GM12873 (cell line): ENCODE measurements at regions not wholly inside any gene's neighbourhood (a gene's known extent, or its start where the extent isn't known, plus 50 kb on each side); places are given as distances from the start of the nearest gene placed in this dataset.

ENCODE experiments used
- TF ChIP-seq, protein P1 (sequence below): IDR thresholded peaks from 2 replicates; pipeline ENCODE4 v1.5.1; 2012; ENCODE audit warnings: low read depth, mild to moderate bottlenecking, moderate library complexity, low read length, control low read depth; ENCODE audit not compliant: insufficient read depth; ENCODE audit errors: missing control alignments

DNA sequence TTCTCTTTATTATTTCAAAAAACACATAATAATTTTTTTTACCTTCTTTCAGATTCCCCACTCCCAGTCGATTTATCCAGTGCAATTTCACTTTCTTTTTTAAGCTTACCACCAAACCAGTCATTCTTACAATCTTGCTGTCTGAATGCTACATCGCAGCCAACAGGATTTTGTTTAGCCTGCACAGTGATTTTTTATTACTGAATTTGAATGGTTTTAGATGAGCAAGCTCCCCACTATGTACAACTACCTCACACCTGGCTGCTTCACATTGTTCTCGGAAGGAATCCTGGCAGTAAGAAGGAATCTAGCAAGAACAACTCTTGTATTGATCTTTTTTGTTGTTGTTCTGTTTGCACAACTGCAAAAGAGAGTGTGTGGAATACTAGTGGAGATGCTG, 668.1 kb upstream of the WWC1 start:
- TF ChIP-seq, protein P1, sequence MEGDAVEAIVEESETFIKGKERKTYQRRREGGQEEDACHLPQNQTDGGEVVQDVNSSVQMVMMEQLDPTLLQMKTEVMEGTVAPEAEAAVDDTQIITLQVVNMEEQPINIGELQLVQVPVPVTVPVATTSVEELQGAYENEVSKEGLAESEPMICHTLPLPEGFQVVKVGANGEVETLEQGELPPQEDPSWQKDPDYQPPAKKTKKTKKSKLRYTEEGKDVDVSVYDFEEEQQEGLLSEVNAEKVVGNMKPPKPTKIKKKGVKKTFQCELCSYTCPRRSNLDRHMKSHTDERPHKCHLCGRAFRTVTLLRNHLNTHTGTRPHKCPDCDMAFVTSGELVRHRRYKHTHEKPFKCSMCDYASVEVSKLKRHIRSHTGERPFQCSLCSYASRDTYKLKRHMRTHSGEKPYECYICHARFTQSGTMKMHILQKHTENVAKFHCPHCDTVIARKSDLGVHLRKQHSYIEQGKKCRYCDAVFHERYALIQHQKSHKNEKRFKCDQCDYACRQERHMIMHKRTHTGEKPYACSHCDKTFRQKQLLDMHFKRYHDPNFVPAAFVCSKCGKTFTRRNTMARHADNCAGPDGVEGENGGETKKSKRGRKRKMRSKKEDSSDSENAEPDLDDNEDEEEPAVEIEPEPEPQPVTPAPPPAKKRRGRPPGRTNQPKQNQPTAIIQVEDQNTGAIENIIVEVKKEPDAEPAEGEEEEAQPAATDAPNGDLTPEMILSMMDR = no peak

DNA sequence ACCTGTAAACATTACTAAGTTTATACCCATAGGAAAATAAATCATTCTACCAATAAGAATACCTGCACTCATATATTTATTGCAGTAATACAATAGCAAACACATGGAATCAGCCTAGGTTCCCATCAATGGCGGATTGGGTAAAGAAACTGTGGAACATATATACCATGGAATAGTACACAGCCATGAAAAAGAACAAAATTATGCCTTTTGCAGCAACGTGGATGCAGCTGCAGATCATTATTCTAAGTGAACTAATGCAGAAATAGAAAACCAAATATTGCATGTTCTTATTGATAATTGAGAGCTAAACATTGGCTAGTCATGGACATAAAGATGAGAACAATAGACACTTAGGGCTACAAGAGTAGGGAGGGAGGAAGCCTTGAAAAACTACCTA, 667.4 kb upstream of the WWC1 start:
- TF ChIP-seq, protein P1 = no peak

DNA sequence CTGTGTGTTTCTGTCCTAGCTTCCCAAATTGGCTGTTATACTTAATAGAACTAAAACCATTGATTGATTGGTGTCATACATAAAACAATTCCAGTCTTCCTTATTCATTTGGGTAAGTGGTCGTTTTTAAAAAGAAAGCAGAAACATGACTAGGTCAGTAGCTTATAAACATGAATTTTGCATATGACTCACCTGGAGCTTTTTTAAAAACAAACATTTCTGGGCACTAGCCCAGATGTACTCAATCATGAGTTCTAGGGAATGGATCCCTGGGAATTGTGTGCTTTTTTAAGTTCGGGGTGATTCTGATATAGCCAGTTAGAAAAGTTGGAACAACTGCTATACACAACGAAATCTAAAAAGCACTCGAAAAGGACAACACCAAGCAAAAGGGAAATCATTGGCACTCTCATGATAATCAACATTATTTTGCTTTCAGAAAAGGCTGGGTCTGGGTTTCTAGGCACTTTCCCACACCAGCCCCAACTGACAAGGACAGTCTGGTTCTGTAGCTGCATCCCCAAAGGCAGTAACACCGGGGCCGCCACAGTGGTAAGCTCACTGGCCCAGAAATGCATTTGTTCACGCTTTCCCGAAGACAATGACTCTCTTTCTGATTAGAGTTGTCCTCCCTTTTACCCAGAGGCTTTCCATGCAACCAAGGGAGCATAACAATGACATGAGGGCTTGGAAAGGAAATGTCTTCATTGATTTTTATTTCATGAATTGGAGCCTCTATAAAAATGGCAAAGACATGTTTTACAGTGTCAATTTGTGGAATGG, 664.9 kb upstream of the WWC1 start:
- TF ChIP-seq, protein P1 = no peak

DNA sequence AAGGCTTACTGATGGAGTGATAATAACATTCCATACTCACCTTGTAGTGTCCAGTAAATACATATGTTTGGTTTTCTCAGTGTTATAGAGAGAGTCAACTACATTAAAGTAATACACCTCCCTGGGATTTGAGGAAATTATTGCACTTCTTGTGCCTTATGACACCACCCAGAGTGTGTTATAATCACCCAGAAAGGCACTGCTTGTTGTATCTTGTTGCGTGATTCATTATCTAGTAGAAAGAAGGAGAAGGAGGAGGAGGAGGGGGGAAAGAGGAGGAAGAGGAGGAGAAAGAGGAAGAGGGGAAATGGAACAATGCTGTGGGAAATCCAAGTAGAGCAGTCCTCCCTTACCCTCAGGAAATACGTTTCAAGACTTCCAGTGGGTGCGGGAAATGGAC, 661.8 kb upstream of the WWC1 start:
- TF ChIP-seq, protein P1 = no peak

DNA sequence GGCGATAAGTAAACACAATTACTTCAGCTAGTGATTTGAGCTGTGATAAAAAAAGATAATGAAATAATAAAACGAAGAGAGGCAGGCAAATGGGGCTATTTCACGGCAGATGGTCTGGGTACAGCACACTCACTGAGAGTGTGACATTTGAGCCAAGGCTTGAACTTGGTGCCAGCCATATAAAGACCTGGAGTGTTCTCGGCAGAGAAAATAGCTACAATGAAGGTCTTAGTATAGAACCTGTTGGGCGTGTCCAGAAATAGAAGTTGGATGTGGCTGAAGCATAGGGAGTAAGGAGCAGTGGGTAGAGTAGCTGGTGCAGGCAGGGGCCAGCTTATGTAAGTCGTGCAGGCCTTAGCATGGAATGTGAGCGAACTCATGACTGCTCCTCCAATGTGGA, 660.3 kb upstream of the WWC1 start:
- TF ChIP-seq, protein P1 = no peak

DNA sequence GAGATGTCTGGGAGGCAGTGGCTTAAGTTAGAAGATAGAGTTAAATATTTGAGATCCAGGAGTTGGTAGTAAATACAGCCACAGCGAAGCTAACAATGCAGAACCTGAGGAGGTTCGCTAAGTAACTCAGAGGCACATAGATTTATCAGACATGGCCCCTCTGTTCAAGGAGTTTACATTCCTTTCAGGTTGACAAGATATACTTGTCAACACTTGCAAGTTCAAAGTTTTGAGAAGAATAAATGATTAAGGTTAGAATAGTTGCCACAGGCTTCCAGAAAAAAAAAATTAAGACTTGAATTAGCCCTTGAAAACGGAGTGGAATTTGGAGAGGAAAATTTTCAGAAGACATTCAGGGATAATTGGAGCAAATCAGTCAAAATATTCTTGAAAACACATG, 658.3 kb upstream of the WWC1 start:
- TF ChIP-seq, protein P1 = no peak

DNA sequence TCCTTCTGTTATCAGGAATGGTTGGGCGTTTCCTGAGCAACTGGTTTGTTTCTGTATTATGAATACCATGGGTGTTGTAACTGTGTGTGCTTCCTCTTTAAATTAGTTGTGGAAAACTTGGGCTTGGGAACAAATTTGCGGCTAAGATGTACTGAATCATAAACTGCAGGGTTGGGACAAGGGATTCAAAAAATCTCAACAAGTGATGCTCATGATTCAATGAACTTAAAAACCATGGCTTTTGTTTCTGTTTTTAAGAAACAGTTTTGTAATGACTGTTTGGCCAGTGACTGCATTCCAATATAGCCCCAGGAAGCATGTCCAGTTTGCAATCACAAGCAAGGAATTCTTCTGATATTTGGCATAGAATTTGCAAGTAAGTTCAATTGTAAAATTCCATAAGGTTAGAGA, 657.5 kb upstream of the WWC1 start:
- TF ChIP-seq, protein P1 = no peak
